ENCODE measurements at regions not wholly inside any gene's neighbourhood (a gene's known extent, or its start where the extent isn't known, plus 50 kb on each side); places are given as distances from the start of the nearest gene placed in this dataset.

GRCh38 chr2:144279165-144279564 is 240.8 kb downstream of the ZEB2 start:
- Mint-ChIP-seq H3K27me3 (ENCODE audit: unreplicated experiment) (no peaks in the 10 kb centered on the region), H3K4me1 (ENCODE audit: unreplicated experiment) (peaks cover 9% of the 10 kb centered on the region), H3K27ac (ENCODE audit: unreplicated experiment) (peak overlapping the region; percentile 7), H3K4me3 (ENCODE audit: unreplicated experiment) (no peak overlapping the region), H3K9me3 (ENCODE audit: unreplicated experiment) (no peaks in the 10 kb centered on the region), H3K36me3 (ENCODE audit: low read depth, unreplicated experiment) (no peaks in the 10 kb centered on the region)
- DNase-seq (ENCODE audit: low spot score) = no peak
- no peak for TF ChIP-seq CTCF (IDR thresholded peaks at IDR 0.05; ENCODE audit: unreplicated experiment)

- H3K27me3 Mint-ChIP-seq (ENCODE audit: unreplicated experiment) = no peaks in the 10 kb centered on the region
- H3K36me3 Mint-ChIP-seq (ENCODE audit: low read depth, unreplicated experiment) = no peaks in the 10 kb centered on the region
- H3K4me3 Mint-ChIP-seq (ENCODE audit: unreplicated experiment) = no peak overlapping the region
- no peaks in the 10 kb centered on the region for H3K9me3 Mint-ChIP-seq (ENCODE audit: unreplicated experiment)
- no peak for DNase-seq (ENCODE audit: low spot score)
- H3K4me1 Mint-ChIP-seq (ENCODE audit: unreplicated experiment) = peaks cover 13% of the 10 kb centered on the region
- no peak overlapping the region for H3K27ac Mint-ChIP-seq (ENCODE audit: unreplicated experiment)
- TF ChIP-seq CTCF (IDR thresholded peaks at IDR 0.05; ENCODE audit: unreplicated experiment) = no peak
Measured at GRCh38 chr2:144277622-144278354, 242.1 kb downstream of the ZEB2 start.

- H3K27me3 Mint-ChIP-seq (ENCODE audit: unreplicated experiment) = no peaks in the 10 kb centered on the region
- H3K36me3 Mint-ChIP-seq (ENCODE audit: low read depth, unreplicated experiment) = no peaks in the 10 kb centered on the region
- no peaks in the 10 kb centered on the region for H3K9me3 Mint-ChIP-seq (ENCODE audit: unreplicated experiment)
- DNase-seq (ENCODE audit: low spot score) = no peak
- H3K4me3 Mint-ChIP-seq (ENCODE audit: unreplicated experiment) = no peak overlapping the region
- peaks cover 7% of the 10 kb centered on the region for H3K4me1 Mint-ChIP-seq (ENCODE audit: unreplicated experiment)
- H3K27ac Mint-ChIP-seq (ENCODE audit: unreplicated experiment) = no peak overlapping the region
- TF ChIP-seq CTCF (IDR thresholded peaks at IDR 0.05; ENCODE audit: unreplicated experiment) = no peak
Measured at GRCh38 chr2:144275340-144275739, 244.6 kb downstream of the ZEB2 start.

GRCh38 chr2:144274131-144274530 is 245.8 kb downstream of the ZEB2 start:
- no peak for DNase-seq (ENCODE audit: low spot score)
- Mint-ChIP-seq H3K4me1 (ENCODE audit: unreplicated experiment) (peaks cover 9% of the 10 kb centered on the region), H3K27ac (ENCODE audit: unreplicated experiment) (peak overlapping the region; percentile 52), H3K9me3 (ENCODE audit: unreplicated experiment) (no peaks in the 10 kb centered on the region), H3K27me3 (ENCODE audit: unreplicated experiment) (no peaks in the 10 kb centered on the region), H3K36me3 (ENCODE audit: low read depth, unreplicated experiment) (no peaks in the 10 kb centered on the region), H3K4me3 (ENCODE audit: unreplicated experiment) (no peak overlapping the region)
- TF ChIP-seq CTCF (IDR thresholded peaks at IDR 0.05; ENCODE audit: unreplicated experiment) = no peak

- Mint-ChIP-seq H3K27ac (ENCODE audit: unreplicated experiment) (no peak overlapping the region), H3K27me3 (ENCODE audit: unreplicated experiment) (no peaks in the 10 kb centered on the region), H3K4me1 (ENCODE audit: unreplicated experiment) (peaks cover 13% of the 10 kb centered on the region), H3K36me3 (ENCODE audit: low read depth, unreplicated experiment) (no peaks in the 10 kb centered on the region), H3K4me3 (ENCODE audit: unreplicated experiment) (no peak overlapping the region), H3K9me3 (ENCODE audit: unreplicated experiment) (no peaks in the 10 kb centered on the region)
- no peak for DNase-seq (ENCODE audit: low spot score)
- TF ChIP-seq CTCF (IDR thresholded peaks at IDR 0.05; ENCODE audit: unreplicated experiment) = no peak
Measured at GRCh38 chr2:144270951-144271350, 249.0 kb downstream of the ZEB2 start.
